GM19193 (cell line): ENCODE measurements at regions not wholly inside any gene's neighbourhood (a gene's known extent, or its start where the extent isn't known, plus 50 kb on each side); places are given as distances from the start of the nearest gene placed in this dataset.

Experiments
- POLR2A ChIP-seq: IDR thresholded peaks from 4 replicates; pipeline ENCODE4 v1.6.1; 2011; ENCODE audit not compliant: insufficient read depth, insufficient read length; ENCODE audit errors: extremely low read depth

GRCh38 chr5:164360589-164360988, 855.2 kb downstream of the MAT2B start:
- no peak for TF ChIP-seq POLR2A

- no peak for TF ChIP-seq POLR2A
Observed at GRCh38 chr5:164361986-164362385, 856.6 kb downstream of the MAT2B start.

- TF ChIP-seq POLR2A = no peak
Observed at GRCh38 chr5:164362835-164363234, 857.4 kb downstream of the MAT2B start.

GRCh38 chr5:164364237-164365208, 859.1 kb downstream of the MAT2B start:
- no peak for TF ChIP-seq POLR2A

GRCh38 chr5:164370841-164371240, 865.4 kb downstream of the MAT2B start:
- TF ChIP-seq POLR2A = no peak

GRCh38 chr5:164372892-164373291, 867.5 kb downstream of the MAT2B start:
- no peak for TF ChIP-seq POLR2A

- no peak for TF ChIP-seq POLR2A
Observed at GRCh38 chr5:164373876-164374275, 868.5 kb downstream of the MAT2B start.

- TF ChIP-seq POLR2A = no peak
Observed at GRCh38 chr5:164375051-164375450, 869.6 kb downstream of the MAT2B start.

- no peak for TF ChIP-seq POLR2A
Observed at GRCh38 chr5:164376843-164377242, 871.4 kb downstream of the MAT2B start.

- no peak for TF ChIP-seq POLR2A
Observed at GRCh38 chr5:164377746-164378145, 872.3 kb downstream of the MAT2B start.

GRCh38 chr5:164383662-164384061, 878.2 kb downstream of the MAT2B start:
- TF ChIP-seq POLR2A = no peak

- no peak for TF ChIP-seq POLR2A
Observed at GRCh38 chr5:164392531-164392930, 887.1 kb downstream of the MAT2B start.

- no peak for TF ChIP-seq POLR2A
Observed at GRCh38 chr5:164394686-164395194, 889.3 kb downstream of the MAT2B start.

- no peak for TF ChIP-seq POLR2A
Observed at GRCh38 chr5:164412531-164412930, 907.1 kb downstream of the MAT2B start.

- no peak for TF ChIP-seq POLR2A
Observed at GRCh38 chr5:164420161-164420560, 914.7 kb downstream of the MAT2B start.

GRCh38 chr5:164422400-164422799, 917.0 kb downstream of the MAT2B start:
- TF ChIP-seq POLR2A = no peak
